Lung (tissue), 11 donors: ENCODE measurements at regions not wholly inside any gene's neighbourhood (a gene's known extent, or its start where the extent isn't known, plus 50 kb on each side); places are given as distances from the start of the nearest gene placed in this dataset.

Experiments used
- ATAC-seq: fragments of 200-7000 bp; cut with Tn5 transposase; one replicate; pipeline ENCODE4 v1.9.1; 2020; ENCODE audit warnings: moderate number of reproducible peaks; ENCODE audit not compliant: insufficient read depth, low FRiP score
- DNase-seq, 3 donors: peaks; one replicate each; pipeline ENCODE4 v3.0.0-alpha.2; 2013 to 2017
- H3K27ac ChIP-seq, 2 donors: one replicate each; pipeline ENCODE4 v1.5.1; 2013; ENCODE audit warnings: mild to moderate bottlenecking in 2 of 2, moderate library complexity in 2 of 2, control low read depth in 1 of 2, inconsistent platforms in 1 of 2, low read depth in 1 of 2, low read length in 1 of 2
- H3K27me3 ChIP-seq, 3 donors: one replicate each; pipeline ENCODE4 v1.5.1; 2013; ENCODE audit warnings: low read length in 2 of 3; ENCODE audit not compliant: control insufficient read depth in 3 of 3, insufficient read depth in 3 of 3
- H3K36me3 ChIP-seq, 4 donors: one replicate each; pipeline ENCODE4 v1.5.1; 2013; ENCODE audit warnings: low read length in 4 of 4, mild to moderate bottlenecking in 1 of 4, moderate library complexity in 1 of 4; ENCODE audit not compliant: control insufficient read depth in 4 of 4, insufficient read depth in 4 of 4
- H3K4me1 ChIP-seq, 5 donors: one replicate each; pipeline ENCODE4 v1.5.1; 2013; ENCODE audit warnings: low read length in 5 of 5, mild to moderate bottlenecking in 2 of 5, moderate library complexity in 1 of 5; ENCODE audit not compliant: control insufficient read depth in 5 of 5, insufficient read depth in 5 of 5
- H3K4me3 ChIP-seq: one replicate; pipeline ENCODE4 v1.5.1; 2013; ENCODE audit warnings: mild to moderate bottlenecking, control low read depth, moderate library complexity
- H3K9ac ChIP-seq, 2 donors: one replicate each; pipeline ENCODE4 v1.5.1; 2013; ENCODE audit warnings: low read length in 2 of 2, control low read depth in 1 of 2; ENCODE audit not compliant: insufficient read depth in 1 of 2
- H3K9me3 ChIP-seq, 4 donors: one replicate each; pipeline ENCODE4 v1.5.1; 2013; ENCODE audit warnings: low read length in 3 of 4, mild to moderate bottlenecking in 1 of 4, moderate library complexity in 1 of 4; ENCODE audit not compliant: control insufficient read depth in 4 of 4, insufficient read depth in 3 of 4
- WGBS, 2 donors: extraction: QIAGEN DNeasy Blood & Tissue Kit; methylation state at CpG; one replicate each; pipeline ENCODE4 v1.1.7; 2013; 5-methylcytosine and 5-hydroxymethylcytosine counted together
- TF ChIP-seq, protein P1 (sequence below): IDR thresholded peaks from 2 replicates; pipeline ENCODE4 v1.5.1; 2012; ENCODE audit warnings: mild to moderate bottlenecking; ENCODE audit errors: control extremely low read depth, extremely low read depth
- donor health status: control.
- donor health status: control.
- donor health status: Bipolar disorder and iron deficiency.
- donor health status: healthy.
- donor health status: DM: yes; HTN: yes; CAD: no.

DNA sequence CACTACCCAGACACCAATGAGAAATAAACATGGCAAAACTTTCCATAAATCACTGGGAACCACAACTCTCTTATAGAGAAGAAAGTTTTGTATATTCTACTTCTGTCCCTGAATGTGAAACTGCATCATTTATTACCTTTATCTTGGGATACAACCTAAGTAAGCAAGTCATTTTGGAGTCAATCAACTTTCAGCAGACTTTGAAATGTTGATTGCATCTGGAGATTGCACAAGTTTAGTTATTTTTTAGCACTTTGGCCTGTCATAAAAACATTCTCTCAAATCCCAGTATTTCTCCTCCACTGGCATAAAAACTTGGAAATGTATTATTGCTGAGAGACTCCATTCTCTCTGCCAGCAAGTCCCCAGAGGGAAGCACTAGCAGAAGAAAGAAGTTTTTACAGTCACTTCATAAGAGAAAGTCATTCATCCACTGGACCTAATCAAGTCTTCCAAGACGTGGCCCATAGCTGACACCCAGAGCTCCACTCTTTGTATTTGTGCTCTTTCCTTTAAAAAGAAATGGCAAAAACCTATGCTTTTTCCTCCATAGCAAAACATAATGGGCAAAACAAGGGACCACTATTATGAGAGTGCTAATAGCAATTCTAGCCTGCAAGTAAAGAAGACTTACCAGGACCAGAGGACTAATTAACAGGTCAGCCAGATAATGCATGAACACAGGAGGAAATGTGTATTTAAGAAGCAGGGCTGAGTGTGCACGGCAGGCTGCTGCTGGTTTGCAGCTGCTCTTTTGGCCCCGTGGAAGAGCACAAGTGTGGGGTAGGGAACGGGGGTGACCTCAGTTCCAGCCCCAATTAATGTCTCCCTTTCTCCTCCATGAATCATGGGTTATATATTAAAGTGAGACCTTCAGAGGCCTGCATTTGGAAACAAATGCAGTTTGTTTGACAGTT is 171.5 kb downstream of the INO80D start:
- TF ChIP-seq, protein P1, sequence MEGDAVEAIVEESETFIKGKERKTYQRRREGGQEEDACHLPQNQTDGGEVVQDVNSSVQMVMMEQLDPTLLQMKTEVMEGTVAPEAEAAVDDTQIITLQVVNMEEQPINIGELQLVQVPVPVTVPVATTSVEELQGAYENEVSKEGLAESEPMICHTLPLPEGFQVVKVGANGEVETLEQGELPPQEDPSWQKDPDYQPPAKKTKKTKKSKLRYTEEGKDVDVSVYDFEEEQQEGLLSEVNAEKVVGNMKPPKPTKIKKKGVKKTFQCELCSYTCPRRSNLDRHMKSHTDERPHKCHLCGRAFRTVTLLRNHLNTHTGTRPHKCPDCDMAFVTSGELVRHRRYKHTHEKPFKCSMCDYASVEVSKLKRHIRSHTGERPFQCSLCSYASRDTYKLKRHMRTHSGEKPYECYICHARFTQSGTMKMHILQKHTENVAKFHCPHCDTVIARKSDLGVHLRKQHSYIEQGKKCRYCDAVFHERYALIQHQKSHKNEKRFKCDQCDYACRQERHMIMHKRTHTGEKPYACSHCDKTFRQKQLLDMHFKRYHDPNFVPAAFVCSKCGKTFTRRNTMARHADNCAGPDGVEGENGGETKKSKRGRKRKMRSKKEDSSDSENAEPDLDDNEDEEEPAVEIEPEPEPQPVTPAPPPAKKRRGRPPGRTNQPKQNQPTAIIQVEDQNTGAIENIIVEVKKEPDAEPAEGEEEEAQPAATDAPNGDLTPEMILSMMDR, result no peak
- H3K4me1 ChIP-seq, result peaks cover 0 to 20% (median 5%) of the 10 kb centered on the region in 5 donors
- no peak overlapping the region for H3K9ac ChIP-seq
- H3K4me3 ChIP-seq, result no peak overlapping the region
- no peaks in the 10 kb centered on the region for H3K27me3 ChIP-seq
- H3K27ac ChIP-seq, result no peak overlapping the region
- H3K9me3 ChIP-seq, result no peaks in the 10 kb centered on the region
- 63 to 66% methylated on average over 4 of the region's 4 CpGs for WGBS, 2 donors
- no peaks in the 10 kb centered on the region for H3K36me3 ChIP-seq
- DNase-seq (peak in 2 of 3 donors; percentile 62 to 75), ATAC-seq (no peak)

GRCh38 chr2:205913668-205914067 is 172.3 kb downstream of the INO80D start:
- TF ChIP-seq, protein P1, result no peak
- no peak overlapping the region for H3K9ac ChIP-seq
- DNase-seq (no peak), ATAC-seq (no peak)
- no peaks in the 10 kb centered on the region for H3K9me3 ChIP-seq
- H3K27ac ChIP-seq, result no peak overlapping the region
- H3K27me3 ChIP-seq, result no peaks in the 10 kb centered on the region
- H3K4me3 ChIP-seq, result no peak overlapping the region
- H3K36me3 ChIP-seq, result no peaks in the 10 kb centered on the region
- peaks cover 0 to 28% (median 9%) of the 10 kb centered on the region in 5 donors for H3K4me1 ChIP-seq
- WGBS, 2 donors, result 88 to 91% methylated on average over 1 of the region's 1 CpG

DNA sequence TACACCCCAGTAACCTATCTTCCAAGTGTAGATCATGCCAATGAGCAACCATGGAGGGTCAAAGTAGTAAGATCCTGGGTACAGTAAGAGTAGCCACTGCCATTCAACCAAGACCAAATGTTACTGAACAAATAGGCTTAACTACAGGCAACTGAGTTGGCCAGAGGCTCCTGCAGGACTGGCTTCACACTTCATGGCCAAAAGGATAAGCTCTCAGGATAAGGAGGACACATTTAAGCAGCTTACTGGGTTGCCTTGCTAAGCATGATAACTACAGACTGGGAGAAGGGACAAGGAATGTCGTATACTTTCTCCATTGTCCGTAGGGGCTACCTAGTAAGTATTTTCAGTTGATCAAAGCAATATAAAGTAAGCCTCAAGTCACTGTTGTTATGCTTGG is 174.7 kb downstream of the INO80D start:
- Histone ChIP-seq H3K27me3 (no peaks in the 10 kb centered on the region), H3K9ac (no peak overlapping the region), H3K27ac (no peak overlapping the region), H3K4me3 (no peak overlapping the region), H3K36me3 (no peaks in the 10 kb centered on the region), H3K4me1 (peaks cover 0 to 34% (median 9%) of the 10 kb centered on the region in 5 donors), H3K9me3 (peaks cover 0 to 1% (median 0%) of the 10 kb centered on the region in 4 donors)
- 93 to 98% methylated on average over 2 of the region's 2 CpGs for WGBS, 2 donors
- TF ChIP-seq, protein P1, result no peak
- DNase-seq (no peak), ATAC-seq (no peak)
